K562 (cell line): ENCODE measurements at regions not wholly inside any gene's neighbourhood (a gene's known extent, or its start where the extent isn't known, plus 50 kb on each side); places are given as distances from the start of the nearest gene placed in this dataset.

Source experiments
- BHLHE40 ChIP-seq: IDR thresholded peaks from 2 replicates; pipeline ENCODE4 v1.6.1; 2011; ENCODE audit warnings: low read length, improper control_type of control experiment
- BRF1 ChIP-seq: IDR thresholded peaks from 3 replicates; pipeline ENCODE4 v1.6.1; 2011; ENCODE audit warnings: borderline replicate concordance, mild to moderate bottlenecking; ENCODE audit not compliant: insufficient read length; ENCODE audit errors: extremely low read depth
- CXXC5 ChIP-seq: fragments of 250-450 bp; sonication (Bioruptor Pico); IDR thresholded peaks from 2 replicates; pipeline ENCODE4 v1.8.0; 2022; ENCODE audit warnings: inconsistent platforms, mild to moderate bottlenecking, moderate library complexity
- ELF4 ChIP-seq: fragments of 450-650 bp; formaldehyde crosslinking; IDR thresholded peaks from 2 replicates; pipeline ENCODE4 v1.4.0; 2022; ENCODE audit warnings: missing genetic modification characterization
- KAT2B ChIP-seq: IDR thresholded peaks from one replicate; pipeline ENCODE4 v1.6.1; 2012; ENCODE audit warnings: low read depth, mild to moderate bottlenecking, control low read depth, inconsistent platforms, low read length, moderate library complexity
- LEF1 ChIP-seq: fragments of 450-650 bp; IDR thresholded peaks from 2 replicates; pipeline ENCODE4 v1.6.1; 2016; ENCODE audit warnings: mild to moderate bottlenecking
- MCM2 ChIP-seq: fragments of 450-650 bp; IDR thresholded peaks from 2 replicates; pipeline ENCODE4 v1.6.1; 2017; ENCODE audit warnings: low read depth, mild to moderate bottlenecking
- MEF2D ChIP-seq: conservative IDR thresholded peaks from 2 replicates; pipeline ENCODE4 v1.6.1; 2016; ENCODE audit warnings: low read depth, missing genetic modification characterization, missing compliant biosample characterization
- PHTF2 ChIP-seq: fragments of 250-450 bp; sonication (Bioruptor Pico); IDR thresholded peaks from 2 replicates; pipeline ENCODE4 v1.5.0; 2021; ENCODE audit warnings: mild to moderate bottlenecking
- POLR2AphosphoS2 ChIP-seq: IDR thresholded peaks from 2 replicates; pipeline ENCODE4 v1.6.1; 2012; ENCODE audit warnings: low read length, improper control_type of control experiment
- POLR2B ChIP-seq: fragments of 450-650 bp; IDR thresholded peaks from 2 replicates; pipeline ENCODE4 v1.6.1; 2018; ENCODE audit warnings: low read depth; ENCODE audit not compliant: partially characterized antibody
- ZNF134 ChIP-seq: fragments of 250-450 bp; sonication (Bioruptor Pico); conservative IDR thresholded peaks from 2 replicates; pipeline ENCODE4 v1.4.0; 2020
- ZNF23 ChIP-seq: fragments of 250-450 bp; sonication (Bioruptor Pico); IDR thresholded peaks from 2 replicates; pipeline ENCODE4 v1.4.0; 2020; ENCODE audit warnings: mild to moderate bottlenecking
- ZNF407 ChIP-seq: fragments of 450-650 bp; IDR thresholded peaks from 2 replicates; pipeline ENCODE4 v1.6.1; 2016; ENCODE audit warnings: low read depth
- TF ChIP-seq, protein P1 (sequence below): fragments of 250-450 bp; sonication (Bioruptor Pico); IDR thresholded peaks from 2 replicates; pipeline ENCODE4 v1.5.0; 2021; ENCODE audit warnings: mild to moderate bottlenecking, borderline replicate concordance
- TF ChIP-seq, protein P2 (sequence below): fragments of 450-650 bp; IDR thresholded peaks from 2 replicates; pipeline ENCODE4 v1.7.0; 2016; ENCODE audit warnings: borderline replicate concordance
- TF ChIP-seq, protein P3 (sequence below): sonication (generic); formaldehyde crosslinking; IDR thresholded peaks from 2 replicates; pipeline ENCODE4 v1.8.0; 2022; ENCODE audit warnings: mild to moderate bottlenecking, missing genetic modification reagents

- TF ChIP-seq, protein P1, sequence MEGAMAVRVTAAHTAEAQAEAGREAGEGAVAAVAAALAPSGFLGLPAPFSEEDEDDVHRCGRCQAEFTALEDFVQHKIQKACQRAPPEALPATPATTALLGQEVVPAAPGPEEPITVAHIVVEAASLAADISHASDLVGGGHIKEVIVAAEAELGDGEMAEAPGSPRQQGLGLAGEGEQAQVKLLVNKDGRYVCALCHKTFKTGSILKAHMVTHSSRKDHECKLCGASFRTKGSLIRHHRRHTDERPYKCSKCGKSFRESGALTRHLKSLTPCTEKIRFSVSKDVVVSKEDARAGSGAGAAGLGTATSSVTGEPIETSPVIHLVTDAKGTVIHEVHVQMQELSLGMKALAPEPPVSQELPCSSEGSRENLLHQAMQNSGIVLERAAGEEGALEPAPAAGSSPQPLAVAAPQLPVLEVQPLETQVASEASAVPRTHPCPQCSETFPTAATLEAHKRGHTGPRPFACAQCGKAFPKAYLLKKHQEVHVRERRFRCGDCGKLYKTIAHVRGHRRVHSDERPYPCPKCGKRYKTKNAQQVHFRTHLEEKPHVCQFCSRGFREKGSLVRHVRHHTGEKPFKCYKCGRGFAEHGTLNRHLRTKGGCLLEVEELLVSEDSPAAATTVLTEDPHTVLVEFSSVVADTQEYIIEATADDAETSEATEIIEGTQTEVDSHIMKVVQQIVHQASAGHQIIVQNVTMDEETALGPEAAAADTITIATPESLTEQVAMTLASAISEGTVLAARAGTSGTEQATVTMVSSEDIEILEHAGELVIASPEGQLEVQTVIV (CRISPR knock-in tag): no peak
- TF ChIP-seq ZNF134 (CRISPR knock-in tag): no peak
- TF ChIP-seq BHLHE40: no peak
- no peak for TF ChIP-seq CXXC5 (CRISPR knock-in tag)
- TF ChIP-seq MCM2: no peak
- TF ChIP-seq ELF4 (CRISPR knock-in tag): no peak
- no peak for TF ChIP-seq POLR2B
- TF ChIP-seq KAT2B: no peak
- TF ChIP-seq, protein P2, sequence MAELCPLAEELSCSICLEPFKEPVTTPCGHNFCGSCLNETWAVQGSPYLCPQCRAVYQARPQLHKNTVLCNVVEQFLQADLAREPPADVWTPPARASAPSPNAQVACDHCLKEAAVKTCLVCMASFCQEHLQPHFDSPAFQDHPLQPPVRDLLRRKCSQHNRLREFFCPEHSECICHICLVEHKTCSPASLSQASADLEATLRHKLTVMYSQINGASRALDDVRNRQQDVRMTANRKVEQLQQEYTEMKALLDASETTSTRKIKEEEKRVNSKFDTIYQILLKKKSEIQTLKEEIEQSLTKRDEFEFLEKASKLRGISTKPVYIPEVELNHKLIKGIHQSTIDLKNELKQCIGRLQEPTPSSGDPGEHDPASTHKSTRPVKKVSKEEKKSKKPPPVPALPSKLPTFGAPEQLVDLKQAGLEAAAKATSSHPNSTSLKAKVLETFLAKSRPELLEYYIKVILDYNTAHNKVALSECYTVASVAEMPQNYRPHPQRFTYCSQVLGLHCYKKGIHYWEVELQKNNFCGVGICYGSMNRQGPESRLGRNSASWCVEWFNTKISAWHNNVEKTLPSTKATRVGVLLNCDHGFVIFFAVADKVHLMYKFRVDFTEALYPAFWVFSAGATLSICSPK: 0 out of 2 replicates have a peak, but pooled peaks have one; percentile 35
- no peak for TF ChIP-seq LEF1
- no peak for TF ChIP-seq ZNF23 (CRISPR knock-in tag)
- TF ChIP-seq, protein P3, sequence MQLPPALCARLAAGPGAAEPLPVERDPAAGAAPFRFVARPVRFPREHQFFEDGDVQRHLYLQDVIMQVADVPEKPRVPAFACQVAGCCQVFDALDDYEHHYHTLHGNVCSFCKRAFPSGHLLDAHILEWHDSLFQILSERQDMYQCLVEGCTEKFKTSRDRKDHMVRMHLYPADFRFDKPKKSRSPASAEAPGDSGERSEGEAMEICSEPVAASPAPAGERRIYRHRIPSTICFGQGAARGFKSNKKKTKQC (CRISPR knock-in tag): no peak
- no peak for TF ChIP-seq PHTF2
- no peak for TF ChIP-seq MEF2D (tag)
- no peak for TF ChIP-seq ZNF407
- no peak for TF ChIP-seq BRF1
- TF ChIP-seq POLR2AphosphoS2: no peak
Observed at GRCh38 chr1:861714-862113, 62.0 kb upstream of the SAMD11 start (continued).
